ENCODE measurements at regions not wholly inside any gene's neighbourhood (a gene's known extent, or its start where the extent isn't known, plus 50 kb on each side); places are given as distances from the start of the nearest gene placed in this dataset.

- no peak for DNase-seq (ENCODE audit: low read depth)
- TF ChIP-seq, protein P1, sequence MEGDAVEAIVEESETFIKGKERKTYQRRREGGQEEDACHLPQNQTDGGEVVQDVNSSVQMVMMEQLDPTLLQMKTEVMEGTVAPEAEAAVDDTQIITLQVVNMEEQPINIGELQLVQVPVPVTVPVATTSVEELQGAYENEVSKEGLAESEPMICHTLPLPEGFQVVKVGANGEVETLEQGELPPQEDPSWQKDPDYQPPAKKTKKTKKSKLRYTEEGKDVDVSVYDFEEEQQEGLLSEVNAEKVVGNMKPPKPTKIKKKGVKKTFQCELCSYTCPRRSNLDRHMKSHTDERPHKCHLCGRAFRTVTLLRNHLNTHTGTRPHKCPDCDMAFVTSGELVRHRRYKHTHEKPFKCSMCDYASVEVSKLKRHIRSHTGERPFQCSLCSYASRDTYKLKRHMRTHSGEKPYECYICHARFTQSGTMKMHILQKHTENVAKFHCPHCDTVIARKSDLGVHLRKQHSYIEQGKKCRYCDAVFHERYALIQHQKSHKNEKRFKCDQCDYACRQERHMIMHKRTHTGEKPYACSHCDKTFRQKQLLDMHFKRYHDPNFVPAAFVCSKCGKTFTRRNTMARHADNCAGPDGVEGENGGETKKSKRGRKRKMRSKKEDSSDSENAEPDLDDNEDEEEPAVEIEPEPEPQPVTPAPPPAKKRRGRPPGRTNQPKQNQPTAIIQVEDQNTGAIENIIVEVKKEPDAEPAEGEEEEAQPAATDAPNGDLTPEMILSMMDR (conservative IDR thresholded peaks at IDR 0.05; ENCODE audit: low read length) = no peak
- no peak overlapping the region for H3K4me3 ChIP-seq (ENCODE audit: low read length)
These were observed 72.1 kb upstream of the CTDP1 start for GRCh38 chr18:79607361-79607952.

DNA sequence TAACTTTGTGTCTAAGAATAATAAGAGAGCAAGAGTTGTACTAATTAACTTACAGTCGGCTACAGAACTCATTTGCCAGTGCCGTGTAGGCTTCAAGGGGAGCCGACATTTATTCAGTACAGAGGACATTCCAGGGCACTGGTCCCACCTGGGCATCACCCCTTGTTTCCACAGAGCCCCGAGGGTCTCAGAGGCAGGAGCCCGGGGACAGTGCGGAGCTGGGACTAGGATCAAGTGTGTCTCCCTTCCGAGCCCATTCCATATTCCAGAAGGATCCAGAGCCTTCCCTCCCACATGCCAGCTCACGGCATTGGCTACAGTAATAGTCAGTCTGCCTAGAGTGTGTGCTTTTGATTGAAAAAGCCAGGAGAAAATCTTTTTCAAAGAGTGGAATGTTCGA, 71.5 kb upstream of the CTDP1 start:
- no peak overlapping the region for H3K4me3 ChIP-seq (ENCODE audit: low read length)
- TF ChIP-seq, protein P1 (conservative IDR thresholded peaks at IDR 0.05; ENCODE audit: low read length) = no peak
- DNase-seq (ENCODE audit: low read depth) = no peak

GRCh38 chr18:79608535-79608934, 71.1 kb upstream of the CTDP1 start:
- DNase-seq (ENCODE audit: low read depth) = no peak
- H3K4me3 ChIP-seq (ENCODE audit: low read length) = no peak overlapping the region
- TF ChIP-seq, protein P1 (conservative IDR thresholded peaks at IDR 0.05; ENCODE audit: low read length) = no peak

GRCh38 chr18:79608999-79609461, 70.6 kb upstream of the CTDP1 start:
- TF ChIP-seq, protein P1 (conservative IDR thresholded peaks at IDR 0.05; ENCODE audit: low read length) = no peak
- no peak overlapping the region for H3K4me3 ChIP-seq (ENCODE audit: low read length)
- DNase-seq (ENCODE audit: low read depth) = no peak

DNA sequence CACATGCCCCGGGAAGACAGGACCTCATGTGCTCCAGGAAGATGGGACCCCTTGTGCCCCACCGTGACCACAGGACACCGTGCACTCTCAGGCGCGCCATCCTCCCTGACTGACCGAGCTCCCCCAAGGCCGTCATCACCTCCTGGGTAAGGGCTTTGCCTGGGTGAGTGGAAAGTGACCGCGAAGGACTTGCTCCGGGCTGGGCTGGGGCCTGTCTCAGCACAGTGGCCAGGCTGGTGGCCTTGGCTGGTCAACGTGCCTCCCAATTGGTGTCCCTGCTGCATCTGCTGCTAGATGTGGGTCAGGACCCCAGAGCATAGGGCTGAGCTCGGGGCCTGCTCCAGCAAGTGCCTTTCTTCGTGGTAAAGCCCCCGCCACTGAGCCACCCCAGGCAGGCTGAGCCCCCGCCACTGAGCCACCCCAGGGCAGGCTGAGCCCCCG, 69.7 kb upstream of the CTDP1 start:
- H3K4me3 ChIP-seq (ENCODE audit: low read length) = no peak overlapping the region
- DNase-seq (ENCODE audit: low read depth) = no peak
- TF ChIP-seq, protein P1 (conservative IDR thresholded peaks at IDR 0.05; ENCODE audit: low read length) = no peak

DNA sequence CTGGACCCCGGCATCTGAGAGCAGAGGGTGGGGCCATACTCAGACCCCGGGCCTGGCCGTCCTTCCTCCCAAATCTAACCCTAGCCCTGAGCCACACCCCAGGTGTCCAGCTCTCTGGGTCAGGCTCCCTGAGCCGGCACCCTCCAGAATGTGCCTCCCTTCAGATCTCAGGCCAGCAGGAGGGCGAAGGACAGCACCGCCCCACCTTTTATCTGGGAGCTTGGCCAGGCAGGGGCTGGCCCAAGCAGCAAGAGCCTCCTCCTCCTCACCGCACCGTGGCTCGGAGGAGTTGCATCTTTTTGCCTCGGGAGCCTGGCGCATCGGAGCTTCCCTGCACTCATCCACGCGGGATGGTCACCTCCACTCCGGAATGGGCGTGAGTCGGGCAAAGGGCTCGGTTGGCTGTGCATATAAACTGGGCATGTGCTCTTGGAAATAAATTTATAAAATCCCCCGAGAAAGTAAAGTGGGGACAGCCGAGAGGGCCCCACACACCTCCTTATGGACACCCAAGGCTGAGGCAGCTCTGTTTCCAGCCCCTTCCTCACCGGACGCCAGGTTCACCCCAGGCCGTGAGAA, 69.1 kb upstream of the CTDP1 start:
- TF ChIP-seq, protein P1 (conservative IDR thresholded peaks at IDR 0.05; ENCODE audit: low read length) = no peak
- no peak for DNase-seq (ENCODE audit: low read depth)
- H3K4me3 ChIP-seq (ENCODE audit: low read length) = no peak overlapping the region

DNA sequence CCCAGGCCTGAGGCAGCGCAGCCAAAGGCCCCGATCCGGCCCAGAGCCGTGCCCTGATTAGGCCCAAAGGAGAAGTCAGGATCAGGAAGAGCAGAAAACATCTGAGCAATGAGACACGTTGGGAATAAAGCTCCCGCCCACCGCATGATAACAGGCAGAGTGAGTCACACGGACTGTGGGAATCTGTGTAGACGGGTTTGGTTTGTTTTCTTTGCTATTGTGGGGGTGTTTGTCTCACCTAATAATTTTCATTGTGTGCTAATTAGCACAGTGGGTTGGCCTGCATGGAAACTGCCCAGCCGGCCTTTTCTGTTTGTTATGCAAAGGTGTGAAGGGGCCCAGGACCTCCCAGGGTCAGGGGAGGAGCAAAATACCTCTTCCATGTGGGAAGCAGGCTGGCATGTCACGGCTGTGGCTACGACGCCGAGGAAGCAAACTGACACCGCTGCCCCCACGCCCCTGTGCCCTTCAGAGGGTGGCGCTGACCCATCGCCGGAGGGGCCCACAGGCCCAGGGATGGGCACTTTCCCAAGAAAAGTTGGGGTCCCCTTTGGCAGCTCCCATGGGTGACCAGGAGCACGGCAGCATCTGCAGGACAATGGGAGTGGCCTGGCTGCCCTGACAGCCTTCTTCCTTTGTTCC, 68.4 kb upstream of the CTDP1 start:
- TF ChIP-seq, protein P1 (conservative IDR thresholded peaks at IDR 0.05; ENCODE audit: low read length) = no peak
- no peak overlapping the region for H3K4me3 ChIP-seq (ENCODE audit: low read length)
- peak; percentile 27 for DNase-seq (ENCODE audit: low read depth)

All from AG10803 (cell line).